AG10803 (cell line): ENCODE measurements at regions not wholly inside any gene's neighbourhood (a gene's known extent, or its start where the extent isn't known, plus 50 kb on each side); places are given as distances from the start of the nearest gene placed in this dataset.

Source experiments
- DNase-seq: peaks from one replicate; pipeline ENCODE4 v3.0.0; 2010; ENCODE audit warnings: low read depth
- H3K4me3 ChIP-seq: 2 replicates; pipeline ENCODE4 v1.5.1; 2011; ENCODE audit warnings: mild to moderate bottlenecking, low read length, control low read depth
- CTCF ChIP-seq: conservative IDR thresholded peaks from 2 replicates; pipeline ENCODE4 v1.5.1; 2011; ENCODE audit warnings: mild to moderate bottlenecking, low read length, control low read depth, inconsistent platforms

- no peak overlapping the region for H3K4me3 ChIP-seq
- TF ChIP-seq CTCF = no peak
- no peak for DNase-seq
Observed at GRCh38 chr12:39037115-39037514, 131.7 kb upstream of the CPNE8 start.

- no peak for TF ChIP-seq CTCF
- no peak overlapping the region for H3K4me3 ChIP-seq
Observed at GRCh38 chr12:39036105-39036504, 130.7 kb upstream of the CPNE8 start.

GRCh38 chr12:39033782-39034181 lies 128.4 kb upstream of the CPNE8 start:
- no peak for TF ChIP-seq CTCF
- H3K4me3 ChIP-seq = no peak overlapping the region
- no peak for DNase-seq

More at GRCh38 chr12:39036105-39036504, 130.7 kb upstream of the CPNE8 start:
- DNase-seq = no peak

GRCh38 chr12:39032448-39032847 lies 127.1 kb upstream of the CPNE8 start:
- no peak for TF ChIP-seq CTCF
- DNase-seq = no peak
- no peak overlapping the region for H3K4me3 ChIP-seq

- no peak for DNase-seq
- no peak overlapping the region for H3K4me3 ChIP-seq
- TF ChIP-seq CTCF = no peak
Observed at GRCh38 chr12:39032034-39032433, 126.6 kb upstream of the CPNE8 start.

GRCh38 chr12:39028382-39028781 lies 123.0 kb upstream of the CPNE8 start:
- no peak for TF ChIP-seq CTCF
- no peak for DNase-seq
- no peak overlapping the region for H3K4me3 ChIP-seq

- H3K4me3 ChIP-seq = no peak overlapping the region
- TF ChIP-seq CTCF = no peak
- no peak for DNase-seq
Observed at GRCh38 chr12:39012870-39013269, 107.5 kb upstream of the CPNE8 start.
